UCSD-AML1 (cell line): ENCODE measurements at regions not wholly inside any gene's neighbourhood (a gene's known extent, or its start where the extent isn't known, plus 50 kb on each side); places are given as distances from the start of the nearest gene placed in this dataset.
"Not testable (repeated sequence)": the region's sequence is repeated elsewhere in the genome, so short reads cannot be mapped to it uniquely, and the experiment has no call there.

Source experiments
- DNase-seq: peaks from one replicate; lab custom pipeline; 2025; ENCODE audit not compliant: unreplicated experiment; lab: John Stamatoyannopoulos, UW

GRCh38 chr5:39624890-39625289 lies 200.1 kb upstream of the DAB2 start:
- DNase-seq, result no peak

- no peak for DNase-seq
These were observed 199.6 kb upstream of the DAB2 start for GRCh38 chr5:39624268-39624886.

DNA sequence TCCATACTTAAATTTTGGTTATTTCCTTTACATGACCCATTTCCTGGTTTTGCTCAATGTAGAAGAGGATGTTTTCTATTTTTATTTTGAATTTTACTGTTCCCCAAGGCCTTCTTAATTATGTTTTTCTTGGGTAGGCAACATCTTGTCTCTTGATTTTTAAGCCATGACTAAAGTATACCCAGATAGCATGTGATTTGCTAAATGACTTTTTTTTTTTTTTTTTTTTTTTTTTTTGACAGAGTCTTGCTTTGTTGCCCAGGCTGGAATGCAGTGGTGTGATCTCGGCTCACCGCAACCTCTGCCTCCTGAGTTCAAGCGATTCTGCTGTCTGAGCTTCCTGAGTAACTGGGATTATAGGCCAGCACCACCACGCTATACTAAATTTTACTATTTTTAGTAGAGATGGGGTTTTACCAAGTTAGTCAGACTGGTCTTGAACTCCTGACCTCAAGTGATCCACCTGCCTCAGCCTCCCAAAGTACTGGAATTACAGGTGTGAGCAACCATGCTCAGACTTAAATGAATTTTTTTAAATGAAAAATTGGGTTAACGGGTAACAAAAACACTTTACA lies 198.6 kb upstream of the DAB2 start:
- DNase-seq, result no peak

GRCh38 chr5:39622281-39622680 lies 197.5 kb upstream of the DAB2 start:
- DNase-seq, result no peak

GRCh38 chr5:39619168-39619818 lies 194.5 kb upstream of the DAB2 start:
- no peak for DNase-seq

- DNase-seq, result no peak
These were observed 193.6 kb upstream of the DAB2 start for GRCh38 chr5:39618391-39618790.

DNA sequence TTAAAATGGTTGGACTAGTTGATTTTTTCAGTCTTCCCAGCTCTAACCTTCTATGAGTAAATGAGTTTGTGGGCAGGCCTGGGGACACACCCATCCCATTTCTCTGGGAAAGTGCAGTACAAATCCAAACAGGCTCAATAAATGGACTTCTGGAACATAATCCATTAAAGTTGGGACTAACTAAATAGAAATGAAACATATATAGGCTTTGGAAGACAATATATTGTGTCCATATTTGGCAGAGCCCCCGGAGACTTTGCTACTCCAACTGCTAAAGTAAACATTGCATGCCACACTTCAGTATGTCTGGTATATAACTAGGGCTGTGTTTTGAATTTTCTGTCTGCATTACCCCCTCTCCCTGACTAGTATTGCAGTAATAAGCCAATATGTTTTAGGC lies 191.4 kb upstream of the DAB2 start:
- DNase-seq, result no peak

DNA sequence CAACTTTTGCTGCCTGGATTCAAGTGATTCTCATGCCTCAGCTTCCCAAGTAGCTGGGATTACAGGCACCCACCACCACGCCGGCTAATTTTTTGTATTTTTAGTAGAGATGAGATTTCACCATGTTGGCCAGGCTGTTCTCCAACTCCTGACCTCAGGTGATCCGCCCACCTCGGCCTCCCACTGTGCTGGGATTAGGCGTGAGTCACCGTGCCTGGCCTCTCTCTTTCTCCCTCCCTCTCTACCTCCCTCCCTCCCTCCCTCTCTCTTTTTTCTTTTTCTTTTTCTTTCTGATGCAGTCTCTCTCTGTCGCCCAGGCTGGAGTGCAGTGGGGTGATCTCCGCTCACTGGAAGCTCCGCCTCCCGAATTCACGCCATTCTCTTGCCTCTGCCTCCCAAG lies 186.3 kb upstream of the DAB2 start:
- not testable (repeated sequence) for DNase-seq

DNA sequence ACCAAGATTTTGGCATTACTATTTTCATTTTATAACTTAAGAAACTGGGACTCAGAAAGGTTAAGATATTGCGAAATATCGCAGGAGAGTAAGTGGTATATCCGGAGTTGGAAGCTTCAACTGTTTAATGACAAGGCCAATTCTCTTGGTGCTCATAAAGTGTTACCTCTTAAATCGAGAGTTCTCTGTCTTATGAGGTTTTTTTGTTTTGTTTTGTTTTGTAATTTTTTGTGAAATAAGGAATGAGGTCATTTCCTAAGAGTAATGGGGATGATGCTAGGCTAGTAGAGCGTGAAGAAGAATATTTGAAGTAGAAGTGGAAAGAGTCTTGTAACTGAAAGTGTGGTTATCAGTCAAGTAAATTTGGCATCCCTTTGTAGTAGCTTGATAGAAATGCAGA lies 183.2 kb upstream of the DAB2 start:
- no peak for DNase-seq

DNA sequence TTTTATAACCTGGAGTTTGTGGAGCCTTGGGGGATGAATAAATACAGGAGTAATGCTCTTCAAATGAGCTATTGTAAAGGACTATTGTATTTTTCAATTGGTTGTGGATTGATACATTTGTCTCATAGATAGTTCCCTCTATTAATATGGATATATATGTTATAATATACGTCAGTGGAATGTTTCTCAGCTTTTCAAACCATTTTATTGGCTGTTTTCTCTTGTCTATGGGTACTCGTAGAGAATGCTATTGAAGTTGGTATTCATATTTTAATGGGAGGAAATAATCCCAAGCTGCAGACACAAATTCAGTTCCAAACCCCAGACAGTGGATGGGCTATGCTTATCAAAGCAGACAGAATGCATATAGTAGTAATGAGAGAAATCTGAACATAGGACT lies 181.8 kb upstream of the DAB2 start:
- DNase-seq, result no peak

GRCh38 chr5:39605588-39606575 lies 181.1 kb upstream of the DAB2 start:
- DNase-seq, result no peak

- DNase-seq, result no peak
These were observed 180.4 kb upstream of the DAB2 start for GRCh38 chr5:39605145-39605544.

- DNase-seq, result no peak
These were observed 179.7 kb upstream of the DAB2 start for GRCh38 chr5:39604491-39604890.

GRCh38 chr5:39599721-39600431 lies 175.1 kb upstream of the DAB2 start:
- DNase-seq, result no peak

- no peak for DNase-seq
These were observed 174.0 kb upstream of the DAB2 start for GRCh38 chr5:39598661-39599248.

- DNase-seq, result no peak
These were observed 163.4 kb upstream of the DAB2 start for GRCh38 chr5:39588179-39588578.

- DNase-seq, result no peak
These were observed 162.9 kb upstream of the DAB2 start for GRCh38 chr5:39587675-39588074.

GRCh38 chr5:39586185-39586584 lies 161.4 kb upstream of the DAB2 start:
- no peak for DNase-seq

DNA sequence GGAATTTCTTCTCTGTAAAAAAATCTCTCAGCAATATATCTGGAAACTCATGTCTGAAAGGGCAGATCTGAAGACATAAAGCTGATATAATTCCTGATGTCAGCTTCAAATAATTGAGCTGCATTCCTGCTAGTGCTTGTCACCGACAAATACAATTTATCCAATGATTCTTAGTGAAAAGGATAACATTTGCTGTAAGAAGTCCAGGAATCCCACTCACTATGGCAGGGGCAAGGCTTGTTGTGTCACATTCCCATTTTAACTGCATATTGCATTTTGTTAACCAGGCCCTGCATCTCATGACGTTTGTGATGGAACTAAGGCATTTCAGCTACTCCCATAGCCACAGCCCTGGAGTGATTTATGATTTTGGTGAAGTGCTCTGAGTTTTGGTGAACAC lies 160.1 kb upstream of the DAB2 start:
- no peak for DNase-seq

GRCh38 chr5:39580702-39581453 lies 156.1 kb upstream of the DAB2 start:
- DNase-seq, result no peak
